B cell (primary cell): ENCODE measurements at regions not wholly inside any gene's neighbourhood (a gene's known extent, or its start where the extent isn't known, plus 50 kb on each side); places are given as distances from the start of the nearest gene placed in this dataset.

Experiments
- ATAC-seq: fragments of 200-7000 bp; cut with Tn5 transposase; one replicate; pipeline ENCODE4 v1.10.0; 2021; ENCODE audit warnings: low read depth, mild to moderate bottlenecking, moderate number of reproducible peaks, moderate library complexity
- CTCF ChIA-PET: fragments of 350-600 bp; sonication (Branson Sonifier 250); formaldehyde crosslinking; loops from one replicate; lab custom pipeline; 2021; ENCODE audit warnings: antibody characterized with exemption, inconsistent platforms; lab: Charles Lee
- POLR2A ChIA-PET: fragments of 350-600 bp; sonication (Branson Sonifier 250); formaldehyde crosslinking; loops from one replicate; lab custom pipeline; 2021; ENCODE audit warnings: antibody characterized with exemption; lab: Charles Lee
- DNase-seq: peaks from one replicate; pipeline ENCODE4 v3.0.0; 2013
- H2AFZ ChIP-seq: 2 replicates; pipeline ENCODE4 v1.6.1; 2012; ENCODE audit warnings: mild to moderate bottlenecking, low read depth, low read length; ENCODE audit not compliant: insufficient read depth, poor library complexity, severe bottlenecking
- H3K27ac ChIP-seq, 2 donors: 1 replicate in 1 of 2; 2 replicates in 1 of 2; pipeline ENCODE4 v1.5.1; 2012 to 2013; ENCODE audit warnings: low read length in 2 of 2, mild to moderate bottlenecking in 2 of 2, moderate library complexity in 1 of 2
- H3K27me3 ChIP-seq, 4 experiments: fragments of 200-600 bp in 1 of 4; sonication (generic) in 1 of 4; replicated peaks in 1 of 4; 1 replicate in 2 of 4; 2 replicates in 2 of 4; pipeline versions ENCODE4 v1.6.1 to v1.7.0; 2013 to 2016; ENCODE audit warnings: low read length in 3 of 4, mild to moderate bottlenecking in 2 of 4, mixed read lengths in 1 of 4, moderate library complexity in 1 of 4; ENCODE audit not compliant: insufficient read depth in 4 of 4, control insufficient read depth in 3 of 4; ENCODE audit errors: control extremely low read depth in 1 of 4
- H3K36me3 ChIP-seq, 2 experiments: replicated peaks in 1 of 2; 1 replicate in 1 of 2; 2 replicates in 1 of 2; pipeline versions ENCODE4 v1.6.1 to v1.7.1; 2013; ENCODE audit warnings: low read length in 1 of 2; ENCODE audit not compliant: insufficient read depth in 2 of 2, control insufficient read depth in 1 of 2; ENCODE audit errors: control extremely low read depth in 1 of 2, extremely low read depth in 1 of 2
- H3K4me1 ChIP-seq, 2 donors: fragments of 200-600 bp in 1 of 2; sonication (generic) in 1 of 2; 1 replicate in 1 of 2; 2 replicates in 1 of 2; pipeline versions ENCODE4 v1.5.1 to v1.6.1; 2013 to 2017; ENCODE audit warnings: low read length in 2 of 2; ENCODE audit not compliant: control insufficient read depth in 2 of 2, insufficient read depth in 2 of 2
- H3K4me2 ChIP-seq: replicated peaks from 2 replicates; pipeline ENCODE3; 2012; ENCODE audit warnings: mild to moderate bottlenecking, low read depth, low read length; ENCODE audit not compliant: poor library complexity, severe bottlenecking
- H3K4me3 ChIP-seq, 5 experiments: fragments of 200-600 bp in 1 of 5; sonication (generic) in 1 of 5; 1 replicate in 3 of 5; 2 replicates in 2 of 5; pipeline versions ENCODE4 v1.5.1 to v1.7.0; 2011 to 2016; ENCODE audit warnings: low read length in 4 of 5, mild to moderate bottlenecking in 4 of 5, low read depth in 2 of 5, control low read depth in 1 of 5, moderate library complexity in 1 of 5; ENCODE audit not compliant: insufficient read depth in 1 of 5; ENCODE audit errors: control extremely low read depth in 1 of 5, extremely low read depth in 1 of 5
- H3K79me2 ChIP-seq: fragments of 200-600 bp; sonication (generic); one replicate; pipeline ENCODE4 v1.6.0; 2016; ENCODE audit warnings: low read length; ENCODE audit not compliant: control insufficient read depth, insufficient read depth
- H3K9ac ChIP-seq: fragments of 200-600 bp; sonication (generic); 2 replicates; pipeline ENCODE4 v1.6.1; 2017; ENCODE audit warnings: mild to moderate bottlenecking, low read length, moderate library complexity
- H3K9me3 ChIP-seq, 3 donors: one replicate each; pipeline versions ENCODE4 v1.6.1 to v1.7.1; 2013; ENCODE audit warnings: low read length in 2 of 3; ENCODE audit not compliant: control insufficient read depth in 2 of 3, insufficient read depth in 1 of 3; ENCODE audit errors: control extremely low read depth in 1 of 3
- H4K20me1 ChIP-seq: 2 replicates; pipeline ENCODE4 v1.6.0; 2012; ENCODE audit warnings: mild to moderate bottlenecking, low read length; ENCODE audit not compliant: insufficient read depth, control insufficient read depth, poor library complexity, severe bottlenecking
- H3K27ac Mint-ChIP-seq: one replicate; pipeline ENCODE4 v1.8.0; 2021; ENCODE audit warnings: mixed read lengths
- H3K27me3 Mint-ChIP-seq: one replicate; pipeline ENCODE4 v1.8.0; 2021; ENCODE audit warnings: mixed read lengths
- H3K4me1 Mint-ChIP-seq: one replicate; pipeline ENCODE4 v1.8.0; 2021; ENCODE audit warnings: mixed read lengths
- H3K4me3 Mint-ChIP-seq: one replicate; pipeline ENCODE4 v1.8.0; 2021; ENCODE audit warnings: mixed read lengths
- H3K9me3 Mint-ChIP-seq: one replicate; pipeline ENCODE4 v1.8.0; 2022; ENCODE audit warnings: mixed read lengths; ENCODE audit not compliant: insufficient read depth
- CTCF ChIP-seq: fragments of 200-600 bp; IDR thresholded peaks from one replicate; pipeline ENCODE4 v1.8.0; 2022; ENCODE audit warnings: antibody characterized with exemption, mild to moderate bottlenecking
- EZH2 ChIP-seq: IDR thresholded peaks from 2 replicates; pipeline ENCODE4 v1.6.1; 2012; ENCODE audit warnings: borderline replicate concordance, low read depth, mild to moderate bottlenecking, moderate library complexity, low read length; ENCODE audit not compliant: insufficient read depth, poor library complexity, severe bottlenecking
- WGBS: methylation state at CpG from one replicate; pipeline ENCODE4 v1.1.5; 2013; ENCODE audit warnings: missing lambda C conversion rate; ENCODE audit not compliant: insufficient coverage; 5-methylcytosine and 5-hydroxymethylcytosine counted together
- intact Hi-C: fragments of 100-400 bp; cut with micrococcal nuclease; formaldehyde crosslinking; loops from one replicate; pipeline ENCODE4 v1.10.0; 2022

GRCh38 chr1:29916656-29917369 is 680.5 kb downstream of the PTPRU start:
- peaks cover 0 to 3% (median 0%) of the 10 kb centered on the region in 4 experiments for H3K27me3 ChIP-seq
- Mint-ChIP-seq H3K9me3 (no peaks in the 10 kb centered on the region), H3K27me3 (peaks cover 8% of the 10 kb centered on the region), H3K27ac (no peak overlapping the region), H3K4me3 (no peak overlapping the region), H3K4me1 (no peaks in the 10 kb centered on the region)
- H3K4me1 ChIP-seq = no peaks in the 10 kb centered on the region
- H3K4me3 ChIP-seq = no peak overlapping the region
- no peak overlapping the region for H3K9ac ChIP-seq
- TF ChIP-seq EZH2 (no peak), CTCF (no peak)
- no peaks in the 10 kb centered on the region for H3K36me3 ChIP-seq
- WGBS = 100% methylated on average over 1 of the region's 3 CpGs
- DNase-seq (no peak), ATAC-seq (no peak)
- no peaks in the 10 kb centered on the region for H3K9me3 ChIP-seq
- no peaks in the 10 kb centered on the region for H4K20me1 ChIP-seq
- POLR2A ChIA-PET = no interaction called here
- H3K4me2 ChIP-seq = no peak overlapping the region
- no peak overlapping the region for H3K27ac ChIP-seq
- intact Hi-C loops = no loop called here
- H2AFZ ChIP-seq = no peak overlapping the region
- CTCF ChIA-PET = no interaction called here
- H3K79me2 ChIP-seq = no peaks in the 10 kb centered on the region

- ChIA-PET POLR2A (no interaction called here), CTCF (no interaction called here)
- H3K27me3 Mint-ChIP-seq = peaks cover 8% of the 10 kb centered on the region
- Histone ChIP-seq H3K27me3 (peaks cover 0 to under 1% (median 0%) of the 10 kb centered on the region in 4 experiments), H2AFZ (no peak overlapping the region), H3K9me3 (no peaks in the 10 kb centered on the region), H3K4me2 (no peak overlapping the region), H3K9ac (no peak overlapping the region), H4K20me1 (no peaks in the 10 kb centered on the region), H3K4me3 (no peak overlapping the region), H3K4me1 (no peaks in the 10 kb centered on the region), H3K36me3 (no peaks in the 10 kb centered on the region), H3K27ac (no peak overlapping the region), H3K79me2 (no peaks in the 10 kb centered on the region)
- DNase-seq (no peak), ATAC-seq (no peak)
- no peak overlapping the region for H3K27ac Mint-ChIP-seq
- no peak overlapping the region for H3K4me3 Mint-ChIP-seq
- TF ChIP-seq CTCF = no peak
- no peak for TF ChIP-seq EZH2
- intact Hi-C loops = no loop called here
- WGBS = 20% methylated on average over 1 of the region's 1 CpG
- no peaks in the 10 kb centered on the region for H3K4me1 Mint-ChIP-seq
- H3K9me3 Mint-ChIP-seq = no peaks in the 10 kb centered on the region
Observed at GRCh38 chr1:29914936-29915335, 678.6 kb downstream of the PTPRU start.
